PC-9 (cell line): ENCODE measurements at regions not wholly inside any gene's neighbourhood (a gene's known extent, or its start where the extent isn't known, plus 50 kb on each side); places are given as distances from the start of the nearest gene placed in this dataset.

ENCODE experiments used
- BruUV-seq: library from RNA; stranded (reverse); fragments of 400-500 nt; replicated peaks from 2 replicates; lab custom pipeline; 2021; lab: Mats Ljungman, UMichigan
- CTCF ChIA-PET: fragments of 300-600 bp; sonication (Branson Sonifier 250); formaldehyde crosslinking; loops from one replicate; lab custom pipeline; 2022; ENCODE audit warnings: antibody characterized with exemption; lab: Charles Lee
- POLR2A ChIA-PET: fragments of 300-600 bp; sonication (Branson Sonifier 250); formaldehyde crosslinking; loops from one replicate; lab custom pipeline; 2022; ENCODE audit warnings: antibody characterized with exemption; ENCODE audit not compliant: unreplicated experiment; lab: Charles Lee
- DNase-seq, 2 experiments: peaks; one replicate each; pipeline versions ENCODE4 v3.0.0 to v3.0.0-alpha.2; 2015 to 2022; ENCODE audit warnings: mixed read lengths in 1 of 2
- H2AFZ ChIP-seq: fragments of 200-600 bp; sonication (generic); 2 replicates; pipeline ENCODE4 v1.8.1; 2017; ENCODE audit warnings: antibody characterized with exemption
- H3F3A ChIP-seq: fragments of 200-600 bp; sonication (generic); 2 replicates; pipeline ENCODE4 v1.8.1; 2017; ENCODE audit warnings: antibody characterized with exemption, mild to moderate bottlenecking, low read depth; ENCODE audit not compliant: insufficient read depth
- H3K27ac ChIP-seq: fragments of 200-600 bp; sonication (generic); 2 replicates; pipeline ENCODE4 v1.6.1; 2016; ENCODE audit warnings: mixed run types
- H3K27me3 ChIP-seq: fragments of 200-600 bp; sonication (generic); 2 replicates; pipeline ENCODE4 v1.6.1; 2016; ENCODE audit warnings: low read depth, mixed run types; ENCODE audit not compliant: insufficient read depth
- H3K36me3 ChIP-seq: fragments of 200-600 bp; sonication (generic); 2 replicates; pipeline ENCODE4 v1.6.1; 2016; ENCODE audit warnings: low read depth, mixed run types
- H3K4me1 ChIP-seq: fragments of 200-600 bp; sonication (generic); replicated peaks from 2 replicates; pipeline ENCODE4 v1.6.1; 2016; ENCODE audit warnings: mixed run types; ENCODE audit not compliant: insufficient read depth
- H3K4me2 ChIP-seq: fragments of 200-600 bp; sonication (generic); 2 replicates; pipeline ENCODE4 v1.6.1; 2017; ENCODE audit warnings: mixed run types
- H3K4me3 ChIP-seq: fragments of 200-600 bp; sonication (generic); 2 replicates; pipeline ENCODE4 v1.6.1; 2016; ENCODE audit warnings: mixed run types
- H3K79me2 ChIP-seq: fragments of 200-600 bp; sonication (generic); 2 replicates; pipeline ENCODE4 v1.6.1; 2017; ENCODE audit warnings: low read depth, mixed run types
- H3K9me2 ChIP-seq: fragments of 200-600 bp; sonication (generic); 2 replicates; pipeline ENCODE4 v1.8.1; 2017; ENCODE audit warnings: mild to moderate bottlenecking; ENCODE audit not compliant: insufficient read depth
- H3K9me3 ChIP-seq: fragments of 200-600 bp; sonication (generic); 2 replicates; pipeline ENCODE4 v1.8.1; 2016; ENCODE audit warnings: low read depth; ENCODE audit not compliant: insufficient read depth
- H4K20me1 ChIP-seq: fragments of 200-600 bp; sonication (generic); 2 replicates; pipeline ENCODE4 v1.8.1; 2017; ENCODE audit not compliant: insufficient read depth
- EZH2 ChIP-seq: fragments of 200-600 bp; sonication (generic); IDR thresholded peaks from 2 replicates; pipeline ENCODE4 v1.8.0; 2017; ENCODE audit warnings: antibody characterized with exemption, low read depth
- intact Hi-C: fragments of 100-400 bp; cut with micrococcal nuclease; formaldehyde crosslinking; loops from one replicate; pipeline ENCODE4 v1.10.0; 2022; ENCODE audit not compliant: unreplicated experiment
- TF ChIP-seq, protein P1 (sequence below): fragments of 200-600 bp; sonication (generic); conservative IDR thresholded peaks from 2 replicates; pipeline ENCODE4 v1.6.1; 2017; ENCODE audit warnings: mixed run types, antibody characterized with exemption, mild to moderate bottlenecking, moderate library complexity

GRCh38 chr5:99929806-99930135 lies 605.4 kb upstream of the FAM174A start:
- Histone ChIP-seq H3K9me3 (no peaks in the 10 kb centered on the region), H3K27me3 (no peaks in the 10 kb centered on the region), H3K9me2 (no peaks in the 10 kb centered on the region), H4K20me1 (no peaks in the 10 kb centered on the region), H3F3A (no peaks in the 10 kb centered on the region), H3K36me3 (no peaks in the 10 kb centered on the region), H3K4me2 (no peak overlapping the region), H3K27ac (no peak overlapping the region), H3K79me2 (no peaks in the 10 kb centered on the region), H2AFZ (no peak overlapping the region), H3K4me3 (no peak overlapping the region), H3K4me1 (no peaks in the 10 kb centered on the region)
- BruUV-seq: no TSS peak
- POLR2A ChIA-PET: no interaction called here
- intact Hi-C loops: no loop called here
- no peak for DNase-seq
- CTCF ChIA-PET: no interaction called here
- no peak for TF ChIP-seq EZH2
- TF ChIP-seq, protein P1, sequence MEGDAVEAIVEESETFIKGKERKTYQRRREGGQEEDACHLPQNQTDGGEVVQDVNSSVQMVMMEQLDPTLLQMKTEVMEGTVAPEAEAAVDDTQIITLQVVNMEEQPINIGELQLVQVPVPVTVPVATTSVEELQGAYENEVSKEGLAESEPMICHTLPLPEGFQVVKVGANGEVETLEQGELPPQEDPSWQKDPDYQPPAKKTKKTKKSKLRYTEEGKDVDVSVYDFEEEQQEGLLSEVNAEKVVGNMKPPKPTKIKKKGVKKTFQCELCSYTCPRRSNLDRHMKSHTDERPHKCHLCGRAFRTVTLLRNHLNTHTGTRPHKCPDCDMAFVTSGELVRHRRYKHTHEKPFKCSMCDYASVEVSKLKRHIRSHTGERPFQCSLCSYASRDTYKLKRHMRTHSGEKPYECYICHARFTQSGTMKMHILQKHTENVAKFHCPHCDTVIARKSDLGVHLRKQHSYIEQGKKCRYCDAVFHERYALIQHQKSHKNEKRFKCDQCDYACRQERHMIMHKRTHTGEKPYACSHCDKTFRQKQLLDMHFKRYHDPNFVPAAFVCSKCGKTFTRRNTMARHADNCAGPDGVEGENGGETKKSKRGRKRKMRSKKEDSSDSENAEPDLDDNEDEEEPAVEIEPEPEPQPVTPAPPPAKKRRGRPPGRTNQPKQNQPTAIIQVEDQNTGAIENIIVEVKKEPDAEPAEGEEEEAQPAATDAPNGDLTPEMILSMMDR: no peak

- H3K36me3 ChIP-seq: no peaks in the 10 kb centered on the region
- no peaks in the 10 kb centered on the region for H3K9me3 ChIP-seq
- POLR2A ChIA-PET: no interaction called here
- intact Hi-C loops: no loop called here
- DNase-seq: no peak
- no peak overlapping the region for H3K4me3 ChIP-seq
- no TSS peak for BruUV-seq
- no peaks in the 10 kb centered on the region for H3K79me2 ChIP-seq
- no peaks in the 10 kb centered on the region for H3F3A ChIP-seq
- no peak overlapping the region for H3K27ac ChIP-seq
- H2AFZ ChIP-seq: no peak overlapping the region
- H3K4me1 ChIP-seq: no peaks in the 10 kb centered on the region
- no peak for TF ChIP-seq EZH2
- TF ChIP-seq, protein P1: no peak
- H3K4me2 ChIP-seq: no peak overlapping the region
- H4K20me1 ChIP-seq: no peaks in the 10 kb centered on the region
- CTCF ChIA-PET: no interaction called here
- no peaks in the 10 kb centered on the region for H3K9me2 ChIP-seq
- H3K27me3 ChIP-seq: no peaks in the 10 kb centered on the region
Observed at GRCh38 chr5:99929067-99929805, 605.9 kb upstream of the FAM174A start.

DNA sequence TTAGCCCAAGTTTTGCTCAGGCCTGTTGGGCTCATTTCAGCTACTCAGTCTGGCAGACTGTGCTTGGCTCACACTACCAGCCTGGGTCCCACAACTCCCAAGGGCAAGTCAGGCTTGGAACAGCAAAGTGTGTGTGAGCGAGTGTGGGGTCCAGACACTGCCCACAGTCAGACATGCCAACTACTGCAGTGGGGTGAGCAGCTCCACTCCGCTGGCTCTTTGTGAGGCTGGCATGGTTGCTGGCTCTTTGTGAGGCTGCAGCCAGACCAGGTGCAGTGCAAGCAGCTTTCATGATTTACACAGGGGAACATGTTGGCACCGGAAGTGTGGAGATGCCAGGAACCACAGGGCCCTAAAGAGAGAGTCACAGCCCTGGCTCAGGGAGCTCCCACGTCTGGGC lies 606.7 kb upstream of the FAM174A start:
- no TSS peak for BruUV-seq
- POLR2A ChIA-PET: no interaction called here
- no peak overlapping the region for H2AFZ ChIP-seq
- no peak for TF ChIP-seq EZH2
- intact Hi-C loops: no loop called here
- no peaks in the 10 kb centered on the region for H3K4me1 ChIP-seq
- H3K9me3 ChIP-seq: no peaks in the 10 kb centered on the region
- no peak overlapping the region for H3K27ac ChIP-seq
- H3K4me3 ChIP-seq: no peak overlapping the region
- H4K20me1 ChIP-seq: no peaks in the 10 kb centered on the region
- no peaks in the 10 kb centered on the region for H3F3A ChIP-seq
- CTCF ChIA-PET: no interaction called here
- H3K36me3 ChIP-seq: no peaks in the 10 kb centered on the region
- H3K79me2 ChIP-seq: no peaks in the 10 kb centered on the region
- H3K27me3 ChIP-seq: no peaks in the 10 kb centered on the region
- DNase-seq: no peak
- no peaks in the 10 kb centered on the region for H3K9me2 ChIP-seq
- H3K4me2 ChIP-seq: no peak overlapping the region

DNA sequence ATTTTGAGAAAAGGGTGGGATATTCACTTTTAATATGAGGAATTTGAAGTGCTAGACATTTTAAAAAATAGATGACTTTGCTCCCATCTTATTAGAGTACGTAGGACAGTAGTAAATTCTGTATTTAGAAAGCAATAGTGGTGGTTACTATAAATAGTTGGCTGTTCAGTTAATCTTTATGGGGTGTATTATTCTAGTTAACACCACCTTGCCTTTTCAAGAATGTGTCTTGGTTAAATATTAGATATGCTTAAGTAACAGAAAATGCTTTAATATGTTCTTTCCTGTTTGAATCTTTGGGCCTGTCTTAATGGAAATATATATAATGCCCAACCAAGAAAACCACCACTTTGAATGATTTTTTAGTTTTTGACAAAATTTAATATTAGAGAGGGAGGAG lies 608.7 kb upstream of the FAM174A start:
- H3K36me3 ChIP-seq: no peaks in the 10 kb centered on the region
- H3K79me2 ChIP-seq: no peaks in the 10 kb centered on the region
- no peak for TF ChIP-seq EZH2
- TF ChIP-seq, protein P1: no peak
- no peak overlapping the region for H3K27ac ChIP-seq
- no peak overlapping the region; the same call in 1 of the 2 replicates for H3K4me3 ChIP-seq
- H4K20me1 ChIP-seq: no peaks in the 10 kb centered on the region
- H3F3A ChIP-seq: no peaks in the 10 kb centered on the region
- H3K4me2 ChIP-seq: no peak overlapping the region
- no peaks in the 10 kb centered on the region for H3K9me3 ChIP-seq
- H3K27me3 ChIP-seq: no peaks in the 10 kb centered on the region
- CTCF ChIA-PET: no interaction called here
- BruUV-seq: no TSS peak
- DNase-seq: no peak
- no peaks in the 10 kb centered on the region for H3K4me1 ChIP-seq
- no peaks in the 10 kb centered on the region for H3K9me2 ChIP-seq
- intact Hi-C loops: no loop called here
- POLR2A ChIA-PET: no interaction called here
- no peak overlapping the region for H2AFZ ChIP-seq
